ENCODE measurements at regions not wholly inside any gene's neighbourhood (a gene's known extent, or its start where the extent isn't known, plus 50 kb on each side); places are given as distances from the start of the nearest gene placed in this dataset.

DNA sequence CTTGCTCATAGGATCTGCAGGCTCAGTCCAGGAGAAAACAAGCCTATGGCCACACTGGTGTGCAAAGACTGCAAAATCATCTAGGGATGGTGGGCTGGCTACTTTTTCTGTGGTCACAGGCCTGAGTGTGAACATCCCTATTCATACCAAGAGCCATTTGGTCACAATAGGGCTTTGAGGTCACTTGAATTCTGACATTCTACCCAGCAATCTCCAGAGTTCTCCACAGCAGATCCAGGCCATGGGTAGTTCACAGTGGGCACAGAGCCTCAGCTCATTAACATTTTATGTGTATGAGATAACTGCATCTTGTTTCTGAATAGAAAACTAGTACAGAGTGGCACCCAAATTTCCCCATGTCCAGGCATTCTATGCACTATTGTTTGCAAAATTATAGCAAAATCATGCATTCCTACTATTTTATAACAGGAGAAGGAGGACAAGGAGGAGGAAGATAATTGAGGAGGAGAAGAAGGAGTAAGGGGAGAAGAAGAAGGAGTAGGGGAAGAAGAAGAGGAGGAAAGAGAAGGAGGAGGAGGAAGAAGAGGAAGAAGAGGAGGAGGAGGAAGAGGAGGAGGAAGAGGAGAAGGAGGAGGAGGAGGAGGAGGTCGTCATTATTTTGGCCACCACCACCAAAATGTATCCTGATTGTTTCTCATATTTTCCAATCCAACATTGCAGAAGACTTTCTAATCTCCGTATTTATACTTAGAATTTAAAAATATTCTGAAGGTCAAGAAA is 129.0 kb downstream of the SEMA6D start:
- no peak overlapping the region for H3K4me3 ChIP-seq
- intact Hi-C loops (cut with DNase I), result no loop called here
- no peak for TF ChIP-seq CTCF (IDR thresholded peaks at IDR 0.05)

GRCh38 chr15:47846876-47847275 is 129.6 kb downstream of the SEMA6D start:
- TF ChIP-seq CTCF (IDR thresholded peaks at IDR 0.05), result no peak
- H3K27ac ChIP-seq, result no peak overlapping the region
- no peak overlapping the region for H3K4me3 ChIP-seq

More for the DNA sequence above, 129.0 kb downstream of the SEMA6D start:
- no peaks in the 10 kb centered on the region for H3K36me3 ChIP-seq
- H3K27ac ChIP-seq, result no peak overlapping the region
- DNase-seq (ENCODE audit: low spot score in 2 of 2), result no peak
- H3K4me1 ChIP-seq, result no peaks in the 10 kb centered on the region
- H3K9me3 ChIP-seq, result no peaks in the 10 kb centered on the region
- H3K27me3 ChIP-seq, result no peaks in the 10 kb centered on the region

DNA sequence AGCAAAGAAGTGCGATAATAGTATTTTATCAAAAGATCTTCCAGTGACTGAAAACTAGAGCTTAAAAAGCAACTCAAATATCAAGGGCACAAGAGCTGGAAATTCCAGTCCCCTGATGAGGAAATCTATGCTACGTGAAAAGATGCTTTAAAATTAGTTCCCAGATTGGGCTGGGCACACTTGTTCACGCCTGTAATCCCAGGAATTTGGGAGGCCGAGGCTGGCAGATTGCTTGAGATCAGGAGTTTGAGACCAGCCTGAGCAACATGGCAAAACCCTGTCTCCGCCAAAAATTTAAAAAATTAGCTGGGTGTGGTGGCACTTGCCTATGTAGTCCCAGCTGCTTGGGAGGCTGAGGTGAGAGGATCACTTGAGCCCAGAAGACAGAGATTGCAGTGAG is 138.8 kb downstream of the SEMA6D start:
- no peak for TF ChIP-seq CTCF (IDR thresholded peaks at IDR 0.05)
- Histone ChIP-seq H3K36me3 (no peaks in the 10 kb centered on the region), H3K27ac (no peak overlapping the region), H3K4me3 (no peak overlapping the region), H3K27me3 (no peaks in the 10 kb centered on the region), H3K4me1 (no peaks in the 10 kb centered on the region), H3K9me3 (no peaks in the 10 kb centered on the region)
- intact Hi-C loops (cut with DNase I), result no loop called here
- DNase-seq (ENCODE audit: low spot score in 2 of 2), result no peak

More at GRCh38 chr15:47846876-47847275, 129.6 kb downstream of the SEMA6D start:
- Histone ChIP-seq H3K36me3 (no peaks in the 10 kb centered on the region), H3K9me3 (no peaks in the 10 kb centered on the region), H3K27me3 (no peaks in the 10 kb centered on the region), H3K4me1 (no peaks in the 10 kb centered on the region)
- DNase-seq (ENCODE audit: low spot score in 2 of 2), result no peak
- intact Hi-C loops (cut with DNase I), result no loop called here

- Histone ChIP-seq H3K4me1 (no peaks in the 10 kb centered on the region), H3K27ac (no peak overlapping the region), H3K4me3 (no peak overlapping the region), H3K27me3 (no peaks in the 10 kb centered on the region), H3K9me3 (no peaks in the 10 kb centered on the region), H3K36me3 (no peaks in the 10 kb centered on the region)
- intact Hi-C loops (cut with DNase I), result no loop called here
- DNase-seq (ENCODE audit: low spot score in 2 of 2), result no peak
- TF ChIP-seq CTCF (IDR thresholded peaks at IDR 0.05), result no peak
Observed at GRCh38 chr15:47857014-47857775, 139.9 kb downstream of the SEMA6D start.

DNA sequence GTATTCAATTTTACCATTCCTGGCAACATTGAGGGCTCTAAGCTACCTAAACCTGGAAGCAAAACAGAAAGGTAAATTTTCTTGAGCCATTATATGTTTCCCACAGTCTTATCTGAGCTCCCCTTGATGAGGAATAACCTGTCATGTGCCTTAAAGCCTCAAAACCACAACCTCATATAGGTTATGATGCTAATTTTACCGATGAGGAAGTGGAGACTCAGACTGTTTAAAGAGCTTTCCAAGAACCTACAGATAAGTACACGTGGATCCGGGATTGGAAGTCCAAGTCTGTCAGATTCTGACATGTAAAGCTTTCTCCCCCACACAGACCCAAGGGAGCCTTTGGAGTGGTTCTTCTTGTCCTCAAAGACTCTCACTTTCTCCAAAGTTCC is 140.5 kb downstream of the SEMA6D start:
- DNase-seq (ENCODE audit: low spot score in 2 of 2), result no peak
- H3K9me3 ChIP-seq, result no peaks in the 10 kb centered on the region
- intact Hi-C loops (cut with DNase I), result no loop called here
- no peak for TF ChIP-seq CTCF (IDR thresholded peaks at IDR 0.05)
- H3K36me3 ChIP-seq, result no peaks in the 10 kb centered on the region
- no peaks in the 10 kb centered on the region for H3K27me3 ChIP-seq
- no peak overlapping the region for H3K27ac ChIP-seq
- H3K4me3 ChIP-seq, result no peak overlapping the region
- H3K4me1 ChIP-seq, result no peaks in the 10 kb centered on the region

Measured in ascending aorta (tissue), 2 donors.